Ishikawa (cell line): ENCODE measurements at regions not wholly inside any gene's neighbourhood (a gene's known extent, or its start where the extent isn't known, plus 50 kb on each side); places are given as distances from the start of the nearest gene placed in this dataset.

Experiments used
- CEBPB ChIP-seq: IDR thresholded peaks from 2 replicates; pipeline ENCODE4 v1.6.1; 2012
- MAX ChIP-seq: IDR thresholded peaks from 2 replicates; pipeline ENCODE4 v1.6.1; 2012
- NFIC ChIP-seq: IDR thresholded peaks from 2 replicates; pipeline ENCODE4 v1.6.1; 2012
- REST ChIP-seq: IDR thresholded peaks from 2 replicates; pipeline ENCODE4 v1.6.1; 2012; ENCODE audit warnings: low read depth, mild to moderate bottlenecking
- TAF1 ChIP-seq: IDR thresholded peaks from 2 replicates; pipeline ENCODE4 v1.6.1; 2012; ENCODE audit warnings: low read depth, mild to moderate bottlenecking
- TEAD4 ChIP-seq: IDR thresholded peaks from 2 replicates; pipeline ENCODE4 v1.6.1; 2012
- YY1 ChIP-seq: IDR thresholded peaks from 2 replicates; pipeline ENCODE4 v1.6.1; 2012; ENCODE audit warnings: low read depth
- ZBTB7A ChIP-seq: IDR thresholded peaks from 2 replicates; pipeline ENCODE4 v1.6.1; 2012; ENCODE audit warnings: low read depth

GRCh38 chr17:72296456-72296855 is 175.6 kb downstream of the SOX9 start:
- TF ChIP-seq TAF1 (no peak), ZBTB7A (no peak), YY1 (no peak), REST (no peak), NFIC (no peak), CEBPB (no peak), MAX (no peak), TEAD4 (no peak)
